BJ (cell line): ENCODE measurements at regions not wholly inside any gene's neighbourhood (a gene's known extent, or its start where the extent isn't known, plus 50 kb on each side); places are given as distances from the start of the nearest gene placed in this dataset.

ENCODE experiments used
- CTCF ChIA-PET: fragments of 350-600 bp; formaldehyde crosslinking; extraction: SDS; loops from one replicate; lab custom pipeline; 2021; ENCODE audit warnings: antibody characterized with exemption, inconsistent platforms; lab: Yijun Ruan, JAX
- POLR2A ChIA-PET: fragments of 300-600 bp; sonication (Branson Sonifier 250); formaldehyde crosslinking; extraction: SDS; loops from one replicate; lab custom pipeline; 2021; ENCODE audit warnings: antibody characterized with exemption; lab: Charles Lee
- DNase-seq: peaks from one replicate; pipeline ENCODE4 v3.0.0-alpha.2; 2011; ENCODE audit warnings: low read depth
- H3K27me3 ChIP-seq: 2 replicates; pipeline ENCODE4 v1.6.0; 2011; ENCODE audit warnings: low read length; ENCODE audit not compliant: control insufficient read depth, insufficient read depth
- H3K36me3 ChIP-seq: 2 replicates; pipeline ENCODE4 v1.5.1; 2011; ENCODE audit warnings: low read length; ENCODE audit not compliant: control insufficient read depth, insufficient read depth
- H3K4me3 ChIP-seq: 2 replicates; pipeline ENCODE4 v1.5.1; 2011; ENCODE audit warnings: low read depth, mild to moderate bottlenecking, control low read depth, low read length
- TF ChIP-seq, protein P1 (sequence below): IDR thresholded peaks from 2 replicates; pipeline ENCODE4 v1.5.1; 2011; ENCODE audit warnings: low read depth, mild to moderate bottlenecking, control low read depth, inconsistent platforms, low read length, moderate library complexity; ENCODE audit not compliant: insufficient read depth

DNA sequence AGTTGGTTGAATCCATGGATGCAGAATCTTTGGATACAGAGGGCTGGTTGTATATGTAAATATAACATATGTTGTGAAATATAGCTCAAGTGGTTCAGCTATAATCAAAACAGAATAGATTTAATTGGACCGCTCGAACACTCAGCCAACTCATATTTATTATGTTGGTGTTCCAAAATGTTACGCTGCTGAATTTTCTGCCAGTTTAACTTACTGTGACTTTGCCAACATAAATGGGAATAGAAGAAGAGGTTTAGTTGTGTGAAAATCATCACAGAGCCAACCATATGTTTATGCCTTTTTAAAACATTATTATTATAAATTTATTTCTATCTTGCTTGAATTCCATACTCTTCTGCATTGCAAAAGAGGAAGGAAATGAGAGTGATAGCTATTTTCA, 178.2 kb upstream of the FBXL7 start:
- ChIA-PET CTCF (no interaction called here), POLR2A (no interaction called here)
- DNase-seq = no peak
- no peaks in the 10 kb centered on the region for H3K36me3 ChIP-seq
- no peak overlapping the region for H3K4me3 ChIP-seq
- no peaks in the 10 kb centered on the region for H3K27me3 ChIP-seq
- TF ChIP-seq, protein P1, sequence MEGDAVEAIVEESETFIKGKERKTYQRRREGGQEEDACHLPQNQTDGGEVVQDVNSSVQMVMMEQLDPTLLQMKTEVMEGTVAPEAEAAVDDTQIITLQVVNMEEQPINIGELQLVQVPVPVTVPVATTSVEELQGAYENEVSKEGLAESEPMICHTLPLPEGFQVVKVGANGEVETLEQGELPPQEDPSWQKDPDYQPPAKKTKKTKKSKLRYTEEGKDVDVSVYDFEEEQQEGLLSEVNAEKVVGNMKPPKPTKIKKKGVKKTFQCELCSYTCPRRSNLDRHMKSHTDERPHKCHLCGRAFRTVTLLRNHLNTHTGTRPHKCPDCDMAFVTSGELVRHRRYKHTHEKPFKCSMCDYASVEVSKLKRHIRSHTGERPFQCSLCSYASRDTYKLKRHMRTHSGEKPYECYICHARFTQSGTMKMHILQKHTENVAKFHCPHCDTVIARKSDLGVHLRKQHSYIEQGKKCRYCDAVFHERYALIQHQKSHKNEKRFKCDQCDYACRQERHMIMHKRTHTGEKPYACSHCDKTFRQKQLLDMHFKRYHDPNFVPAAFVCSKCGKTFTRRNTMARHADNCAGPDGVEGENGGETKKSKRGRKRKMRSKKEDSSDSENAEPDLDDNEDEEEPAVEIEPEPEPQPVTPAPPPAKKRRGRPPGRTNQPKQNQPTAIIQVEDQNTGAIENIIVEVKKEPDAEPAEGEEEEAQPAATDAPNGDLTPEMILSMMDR = no peak

DNA sequence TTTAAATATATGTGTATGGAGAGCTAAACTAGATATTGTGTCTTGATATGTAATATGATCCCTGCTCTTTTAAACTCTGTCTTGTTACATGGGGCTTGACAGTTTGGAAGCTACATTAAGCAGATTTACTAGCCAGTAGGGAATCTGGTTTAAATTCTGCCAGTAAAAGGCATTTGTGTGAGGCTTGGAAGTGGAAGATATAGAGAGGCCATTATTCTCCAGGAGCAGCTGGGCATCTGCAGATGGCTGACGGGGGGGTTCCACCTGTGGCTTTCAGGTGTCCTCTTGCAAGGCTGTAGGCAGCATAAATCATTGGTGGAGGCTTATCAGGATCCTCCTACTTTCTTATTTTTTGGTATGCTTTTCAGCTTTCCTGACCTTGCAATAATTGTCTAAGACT, 179.1 kb upstream of the FBXL7 start:
- TF ChIP-seq, protein P1 = no peak
- no peak overlapping the region for H3K4me3 ChIP-seq
- no peaks in the 10 kb centered on the region for H3K36me3 ChIP-seq
- ChIA-PET POLR2A (no interaction called here), CTCF (no interaction called here)
- H3K27me3 ChIP-seq = no peaks in the 10 kb centered on the region
- DNase-seq = no peak

DNA sequence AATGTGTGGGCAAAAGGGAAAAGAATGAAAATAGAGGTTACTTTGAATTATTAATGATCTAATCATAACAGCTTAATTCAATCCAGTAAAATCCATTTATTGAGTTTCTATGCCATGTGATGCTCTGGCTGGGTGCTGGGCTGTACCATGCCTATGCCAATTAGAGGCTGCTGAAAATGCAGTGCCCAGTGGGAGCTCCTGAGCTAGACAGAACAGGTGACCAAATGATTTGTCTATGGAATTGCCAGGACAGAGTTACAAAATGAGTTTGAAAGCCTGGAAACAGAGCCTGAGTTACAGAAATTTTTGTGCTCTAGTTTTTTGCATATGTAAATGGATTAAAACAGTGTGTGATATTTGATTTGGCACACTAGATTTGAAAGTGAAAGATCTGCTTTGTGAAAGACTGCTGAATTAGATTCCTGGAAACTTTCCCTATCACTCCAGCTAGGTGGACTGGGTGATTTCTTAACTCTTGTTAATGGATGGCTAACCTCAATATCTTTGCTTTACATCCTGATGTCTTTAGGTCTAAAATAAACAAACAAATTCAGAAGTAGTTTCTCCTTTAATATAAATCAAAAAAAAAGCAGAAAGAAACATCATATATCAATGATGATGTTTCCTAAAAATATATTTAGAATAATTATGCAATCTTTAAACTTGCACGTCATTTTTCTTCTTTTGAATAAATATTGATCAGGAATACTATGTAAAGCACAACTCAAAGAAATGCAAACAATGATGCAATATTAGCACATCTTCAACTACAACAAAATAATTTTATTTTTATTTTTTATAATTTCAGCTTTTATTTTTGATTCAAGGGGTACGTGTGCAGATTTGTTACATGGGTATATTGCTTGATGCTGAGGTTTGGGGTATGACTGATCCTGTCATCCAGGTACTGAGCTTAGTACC, 194.8 kb upstream of the FBXL7 start:
- DNase-seq = no peak
- POLR2A ChIA-PET = no interaction called here
- Histone ChIP-seq H3K4me3 (no peak overlapping the region), H3K36me3 (no peaks in the 10 kb centered on the region), H3K27me3 (no peaks in the 10 kb centered on the region)
- CTCF ChIA-PET = no interaction called here
- TF ChIP-seq, protein P1 = no peak

DNA sequence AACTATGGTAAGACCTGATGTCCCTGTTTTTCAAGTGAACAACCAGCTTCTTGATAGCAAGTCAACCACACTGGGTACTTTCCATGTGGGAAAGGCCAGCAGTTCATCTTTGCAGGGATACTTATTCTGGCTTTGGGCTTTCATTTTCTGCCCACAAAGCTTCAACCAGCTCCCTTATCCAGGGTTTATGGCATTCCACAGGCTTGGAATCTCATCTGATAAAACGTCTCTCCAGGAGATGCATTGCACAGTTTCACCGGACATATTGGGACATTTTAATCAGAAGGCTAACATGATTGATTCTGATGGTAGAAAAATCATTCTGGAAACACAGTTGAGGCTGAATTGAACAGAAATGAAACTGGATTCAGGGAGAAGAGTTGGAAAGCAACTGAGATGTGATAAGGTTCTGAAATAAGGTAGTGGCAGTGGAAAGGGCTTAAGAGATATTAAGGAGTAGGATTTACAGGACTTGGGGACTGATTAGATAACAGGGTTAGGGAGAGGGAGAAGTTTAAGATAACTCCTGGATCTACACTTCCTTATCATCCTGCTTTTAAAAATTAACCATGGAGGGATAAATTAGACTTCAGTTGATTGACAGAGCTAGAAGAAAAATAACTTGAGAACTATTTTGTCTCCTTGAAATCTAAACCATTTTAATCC, 195.8 kb upstream of the FBXL7 start:
- DNase-seq = no peak
- H3K36me3 ChIP-seq = no peaks in the 10 kb centered on the region
- ChIA-PET CTCF (no interaction called here), POLR2A (no interaction called here)
- TF ChIP-seq, protein P1 = no peak
- H3K4me3 ChIP-seq = no peak overlapping the region
- no peaks in the 10 kb centered on the region for H3K27me3 ChIP-seq

DNA sequence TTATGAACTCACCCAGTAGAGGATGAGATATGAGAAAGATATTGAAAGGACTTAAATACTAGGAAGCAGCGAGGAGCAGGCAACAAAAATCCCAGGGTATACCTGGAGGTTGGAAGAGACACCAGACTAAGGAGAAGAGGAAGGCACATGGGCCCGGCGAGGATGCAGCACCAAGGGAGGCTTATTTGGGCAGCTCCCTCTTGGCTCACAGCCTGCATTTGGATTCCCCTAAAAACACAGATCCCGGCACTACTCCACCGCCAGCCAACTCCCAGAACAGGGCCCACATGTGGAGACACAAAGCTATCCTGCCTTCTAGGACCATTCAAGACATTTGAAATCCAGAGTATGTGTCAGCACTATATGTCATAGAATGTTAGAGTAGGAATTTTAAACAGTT, 199.8 kb upstream of the FBXL7 start:
- Histone ChIP-seq H3K36me3 (no peaks in the 10 kb centered on the region), H3K4me3 (no peak overlapping the region), H3K27me3 (no peaks in the 10 kb centered on the region)
- ChIA-PET POLR2A (no interaction called here), CTCF (no interaction called here)
- TF ChIP-seq, protein P1 = no peak
- DNase-seq = no peak
